SK-N-DZ (cell line): ENCODE measurements at regions not wholly inside any gene's neighbourhood (a gene's known extent, or its start where the extent isn't known, plus 50 kb on each side); places are given as distances from the start of the nearest gene placed in this dataset.

Experiments
- DNase-seq: peaks from one replicate; pipeline ENCODE4 v3.0.0-alpha.2; 2015; ENCODE audit warnings: low spot score

- DNase-seq = no peak
Observed at GRCh38 chr12:78778339-78778738, 86.2 kb upstream of the SYT1 start.

GRCh38 chr12:78787576-78787975 is 77.0 kb upstream of the SYT1 start:
- DNase-seq = no peak

GRCh38 chr12:78790148-78790547 is 74.4 kb upstream of the SYT1 start:
- no peak for DNase-seq

- DNase-seq = no peak
Observed at GRCh38 chr12:78792052-78792698, 72.4 kb upstream of the SYT1 start.

GRCh38 chr12:78793491-78793890 is 71.1 kb upstream of the SYT1 start:
- no peak for DNase-seq

- DNase-seq = no peak
Observed at GRCh38 chr12:78793982-78794381, 70.6 kb upstream of the SYT1 start.

- DNase-seq = no peak
Observed at GRCh38 chr12:78795934-78796445, 68.6 kb upstream of the SYT1 start.

GRCh38 chr12:78797196-78797931 is 67.2 kb upstream of the SYT1 start:
- no peak for DNase-seq

- no peak for DNase-seq
Observed at GRCh38 chr12:78799649-78800048, 64.9 kb upstream of the SYT1 start.

- DNase-seq = no peak
Observed at GRCh38 chr12:78802593-78802992, 62.0 kb upstream of the SYT1 start.

GRCh38 chr12:78804262-78804661 is 60.3 kb upstream of the SYT1 start:
- no peak for DNase-seq
